NCI-H2227 treated with DMSO at 0.1 percent for 48 hours (cell line): ENCODE measurements at regions not wholly inside any gene's neighbourhood (a gene's known extent, or its start where the extent isn't known, plus 50 kb on each side); places are given as distances from the start of the nearest gene placed in this dataset.
"Not testable (repeated sequence)": the region's sequence is repeated elsewhere in the genome, so short reads cannot be mapped to it uniquely, and the experiment has no call there.

ENCODE experiments used
- DNase-seq: peaks from one replicate; lab custom pipeline; 2025; lab: John Stamatoyannopoulos, UW

DNA sequence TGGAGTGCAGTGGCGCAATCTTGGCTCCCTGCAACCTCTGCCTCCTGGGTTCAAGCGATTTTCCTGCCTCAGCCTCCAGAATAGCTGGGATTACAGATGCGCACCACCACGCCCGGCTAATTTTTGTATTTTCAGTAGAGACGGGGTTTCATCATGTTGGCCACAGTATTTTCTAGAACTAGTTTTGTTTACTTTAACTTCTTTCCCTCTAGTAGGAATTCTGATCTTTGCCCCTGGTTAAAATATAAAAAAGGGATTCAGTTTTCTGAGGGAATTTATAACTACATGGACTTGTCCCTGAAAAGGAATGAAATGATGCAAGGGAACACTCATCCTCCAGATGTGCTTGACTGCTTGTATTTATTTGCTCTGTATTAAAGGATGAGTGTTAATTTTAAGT is 628.9 kb downstream of the ETNK1 start:
- DNase-seq, result not testable (repeated sequence)

DNA sequence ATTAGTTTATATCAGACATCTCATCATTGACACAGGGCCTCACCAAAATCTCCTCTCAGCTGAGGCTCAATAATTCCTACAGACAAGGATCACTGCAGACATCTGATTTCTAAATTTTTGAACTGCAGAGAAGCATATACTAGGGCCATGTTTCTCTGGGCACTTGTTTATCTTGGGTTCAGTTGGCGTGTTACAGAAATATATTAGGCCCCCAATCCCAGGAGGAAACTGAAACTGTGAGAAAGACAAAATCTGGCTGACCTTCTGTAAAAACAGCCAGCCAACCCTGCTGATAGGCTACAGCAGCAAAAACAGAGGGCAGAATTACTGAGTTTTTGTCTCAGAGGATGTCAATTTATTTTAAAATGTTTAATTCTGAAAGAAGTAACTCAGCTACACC is 634.6 kb downstream of the ETNK1 start:
- no peak for DNase-seq

- no peak for DNase-seq
Observed at GRCh38 chr12:23262670-23263069, 637.7 kb downstream of the ETNK1 start.

- no peak for DNase-seq
Observed at GRCh38 chr12:23277831-23278230, 652.9 kb downstream of the ETNK1 start.

DNA sequence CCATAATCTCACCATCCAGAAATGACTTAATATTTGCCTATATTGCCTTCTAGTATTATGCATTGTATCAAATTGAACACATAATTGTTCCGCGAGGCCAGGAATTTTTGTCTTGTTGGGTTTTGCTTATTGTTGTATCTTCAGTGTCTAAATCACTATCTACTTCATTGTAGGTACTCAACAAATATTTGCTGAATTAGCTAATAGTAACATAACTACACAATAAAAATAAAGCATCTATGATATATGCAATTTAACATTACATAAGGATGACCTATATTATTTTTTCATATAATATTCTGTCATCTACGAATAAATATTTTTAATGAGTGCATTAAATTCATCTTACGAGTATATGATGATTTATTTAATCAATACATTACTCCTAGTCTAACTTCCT is 656.3 kb downstream of the ETNK1 start:
- DNase-seq, result no peak

DNA sequence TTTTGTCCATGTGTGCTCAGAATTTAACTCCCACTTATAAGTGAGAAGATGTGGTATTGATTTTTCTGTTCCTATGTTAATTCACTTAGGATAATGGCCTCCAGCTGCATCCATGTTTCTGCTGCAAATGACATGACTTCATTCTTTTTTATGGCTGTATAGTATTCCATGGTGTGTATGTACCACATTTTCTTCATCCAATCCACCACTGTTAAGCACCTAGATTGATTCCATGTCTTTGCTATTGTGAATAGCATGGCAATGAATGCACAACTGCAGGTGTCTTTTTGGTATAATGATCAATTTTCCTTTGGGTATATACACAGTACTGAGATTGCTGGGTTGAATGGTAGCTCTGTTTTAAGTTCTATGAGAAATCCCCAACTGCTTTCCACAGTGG is 657.7 kb downstream of the ETNK1 start:
- DNase-seq, result no peak

GRCh38 chr12:23285764-23286530 is 661.0 kb downstream of the ETNK1 start:
- DNase-seq, result not testable (repeated sequence)

GRCh38 chr12:23290627-23291330 is 658.7 kb downstream of the SOX5 start:
- no peak for DNase-seq

DNA sequence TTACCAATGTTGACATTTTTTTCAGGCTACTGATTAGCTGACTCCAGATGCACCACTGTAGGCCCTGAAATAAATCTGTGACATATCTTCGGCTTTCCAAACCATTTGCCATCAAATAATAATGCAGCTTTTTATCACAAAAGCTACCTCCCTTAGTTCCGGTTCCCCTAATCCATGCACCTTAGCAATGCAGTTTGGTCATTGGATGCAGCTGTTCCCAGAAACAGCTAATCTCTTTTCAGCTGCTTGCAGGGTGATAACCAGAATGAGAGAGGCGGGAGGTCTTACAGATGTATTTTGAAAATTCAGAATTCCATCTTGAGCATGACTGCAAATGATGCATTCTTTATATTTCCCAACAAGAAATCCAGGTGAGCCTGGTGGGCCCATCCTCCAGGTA is 646.2 kb downstream of the SOX5 start:
- DNase-seq, result no peak

- DNase-seq, result no peak
Observed at GRCh38 chr12:23303821-23304220, 645.6 kb downstream of the SOX5 start.

- no peak for DNase-seq
Observed at GRCh38 chr12:23333938-23334337, 615.5 kb downstream of the SOX5 start.

GRCh38 chr12:23335593-23335992 is 613.9 kb downstream of the SOX5 start:
- DNase-seq, result no peak

DNA sequence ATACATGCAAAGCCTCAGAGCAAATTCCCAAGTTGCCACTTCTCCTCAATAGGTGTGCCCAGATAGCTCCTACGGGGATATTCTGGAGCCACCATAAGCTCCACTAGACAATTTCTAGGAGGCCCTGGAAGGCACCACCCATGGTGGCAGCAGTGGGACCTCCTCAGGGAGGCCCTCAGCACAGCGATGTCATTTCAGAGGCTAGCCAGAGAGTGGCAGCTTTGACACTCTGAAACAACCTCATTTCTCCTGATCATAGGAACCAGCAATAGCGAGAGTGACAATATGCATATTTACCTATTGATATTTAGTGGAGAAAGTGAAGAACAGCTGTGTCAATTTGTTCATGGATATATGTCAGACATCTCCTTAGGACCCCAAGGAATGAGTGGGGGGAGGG is 612.3 kb downstream of the SOX5 start:
- no peak for DNase-seq

DNA sequence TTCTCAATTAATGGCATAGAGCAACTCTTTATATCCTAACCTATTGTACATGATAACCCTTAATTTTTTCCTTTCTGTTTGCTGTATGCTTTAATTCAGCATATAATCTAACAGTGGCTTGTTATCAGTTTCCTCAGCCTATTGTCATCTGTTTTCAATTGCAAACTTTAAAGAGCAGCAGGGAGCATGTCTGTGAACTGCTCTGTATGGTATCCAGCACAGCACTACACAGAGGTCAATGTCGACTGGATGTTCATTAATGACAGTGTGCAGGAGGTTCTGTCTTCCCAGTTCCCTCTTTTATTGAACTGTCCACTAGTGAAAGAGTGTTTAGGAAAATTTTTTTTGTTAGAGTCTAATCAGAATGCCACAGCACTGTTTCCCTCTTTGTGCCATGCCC is 609.1 kb downstream of the SOX5 start:
- DNase-seq, result no peak

DNA sequence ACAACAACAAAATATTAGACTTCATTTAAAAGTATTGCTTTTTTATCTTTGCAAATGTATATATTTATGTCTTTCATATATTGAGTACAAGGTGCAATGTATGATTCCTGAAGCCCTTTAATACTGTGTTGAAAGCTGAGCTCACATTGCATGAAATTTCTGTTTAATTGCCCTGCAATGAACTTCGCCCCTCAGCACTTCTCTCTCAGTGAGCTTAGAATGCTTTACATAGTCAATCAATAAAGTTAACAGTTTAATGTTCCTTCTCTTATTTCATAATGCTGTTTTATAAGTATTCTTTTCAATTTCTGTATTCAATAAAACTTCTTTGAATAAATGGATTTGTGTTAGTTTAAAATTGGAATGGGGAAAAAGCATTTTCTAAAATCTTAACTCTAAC is 607.1 kb downstream of the SOX5 start:
- no peak for DNase-seq

- no peak for DNase-seq
Observed at GRCh38 chr12:23349564-23349963, 599.9 kb downstream of the SOX5 start.

GRCh38 chr12:23350808-23351207 is 598.7 kb downstream of the SOX5 start:
- DNase-seq, result no peak

DNA sequence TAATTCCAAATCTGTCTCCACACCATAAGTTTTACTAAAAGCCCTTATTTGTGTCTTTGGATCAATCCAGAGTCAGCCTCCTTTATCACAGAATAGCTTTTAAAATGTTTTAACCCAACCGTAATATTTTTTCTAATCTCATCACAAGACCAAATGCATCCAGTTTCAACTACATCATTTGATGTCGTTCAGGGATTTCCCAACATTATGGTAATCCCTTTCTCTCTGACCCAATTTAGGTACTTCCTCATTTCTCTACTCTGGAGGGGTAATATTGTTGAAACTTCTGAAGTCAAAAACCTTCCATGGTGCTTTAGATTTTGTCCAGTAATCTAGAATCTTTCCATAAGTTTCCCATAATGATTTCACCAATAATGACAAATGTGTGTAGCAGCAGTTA is 596.8 kb downstream of the SOX5 start:
- no peak for DNase-seq

GRCh38 chr12:23354800-23355199 is 594.7 kb downstream of the SOX5 start:
- no peak for DNase-seq

GRCh38 chr12:23356440-23356839 is 593.0 kb downstream of the SOX5 start:
- no peak for DNase-seq

DNA sequence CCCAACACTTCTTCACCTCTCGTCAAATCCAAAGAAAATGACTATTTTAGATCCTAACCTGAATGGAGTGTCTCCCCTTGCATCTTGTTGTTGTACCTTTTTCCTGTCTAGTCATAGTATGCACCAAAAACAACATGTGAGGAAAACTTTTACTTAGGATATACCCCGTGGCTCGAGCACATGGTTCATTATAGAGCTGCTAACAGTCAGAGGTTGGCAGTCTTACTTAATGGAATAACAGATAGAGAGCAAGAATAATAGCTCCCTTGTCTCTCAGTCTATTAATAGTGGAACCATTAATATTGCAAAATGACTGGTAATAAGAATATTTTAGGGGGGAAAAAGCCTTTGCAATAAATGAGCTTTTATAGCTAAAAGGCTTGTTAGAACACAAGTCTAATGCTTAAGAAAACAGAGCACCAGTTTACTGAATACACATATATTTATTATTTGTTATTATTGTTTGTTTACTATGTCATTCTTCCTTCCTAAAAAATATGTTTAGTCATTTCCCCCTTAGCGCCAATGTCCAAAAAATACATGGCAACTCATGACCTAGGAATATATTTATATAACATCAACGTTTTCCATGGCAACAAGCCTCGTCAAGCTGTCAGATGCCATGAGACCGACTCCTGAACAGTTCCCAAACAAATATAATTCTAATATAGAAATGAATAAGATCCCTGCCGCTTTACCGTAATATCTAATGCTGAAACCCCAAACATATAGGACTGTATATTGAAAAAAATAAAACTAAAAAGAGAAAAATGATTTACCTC is 592.4 kb downstream of the SOX5 start:
- DNase-seq, result no peak

GRCh38 chr12:23359975-23360701 is 589.3 kb downstream of the SOX5 start:
- no peak for DNase-seq
